Mesendoderm (in vitro differentiated cells): ENCODE measurements at regions not wholly inside any gene's neighbourhood (a gene's known extent, or its start where the extent isn't known, plus 50 kb on each side); places are given as distances from the start of the nearest gene placed in this dataset.

ENCODE experiments used
- DNase-seq: peaks from one replicate; pipeline ENCODE4 v3.0.0; 2013
- H2AK5ac ChIP-seq: 2 replicates; pipeline ENCODE4 v1.6.1; 2013; ENCODE audit warnings: low read length, inconsistent platforms
- H2BK120ac ChIP-seq: 2 replicates; pipeline ENCODE4 v1.6.1; 2013; ENCODE audit warnings: low read depth, mild to moderate bottlenecking, low read length, moderate library complexity, mixed read lengths
- H2BK15ac ChIP-seq: replicated peaks from 2 replicates; pipeline ENCODE4 v1.6.1; 2013; ENCODE audit warnings: low read depth, mild to moderate bottlenecking, moderate library complexity
- H2BK5ac ChIP-seq: 2 replicates; pipeline ENCODE4 v1.6.1; 2013; ENCODE audit warnings: low read length, inconsistent platforms
- H3K18ac ChIP-seq: 2 replicates; pipeline ENCODE4 v1.6.1; 2013; ENCODE audit warnings: mild to moderate bottlenecking, low read length, mixed read lengths
- H3K23ac ChIP-seq: one replicate; pipeline ENCODE4 v1.6.1; 2013; ENCODE audit warnings: low read length
- H3K27ac ChIP-seq: 2 replicates; pipeline ENCODE4 v1.5.1; 2013; ENCODE audit warnings: low read depth, mild to moderate bottlenecking, inconsistent platforms, low read length, moderate library complexity
- H3K27me3 ChIP-seq: 2 replicates; pipeline ENCODE4 v1.6.1; 2013; ENCODE audit warnings: low read length, control low read depth, mild to moderate bottlenecking, inconsistent platforms; ENCODE audit not compliant: insufficient read depth, poor library complexity
- H3K36me3 ChIP-seq: 2 replicates; pipeline ENCODE4 v1.6.1; 2013; ENCODE audit warnings: low read length, inconsistent platforms; ENCODE audit not compliant: control insufficient read depth, insufficient read depth
- H3K4ac ChIP-seq: one replicate; pipeline ENCODE4 v1.6.1; 2013; ENCODE audit warnings: low read depth, mild to moderate bottlenecking, low read length, moderate library complexity
- H3K4me1 ChIP-seq: 2 replicates; pipeline ENCODE4 v1.6.1; 2013; ENCODE audit warnings: low read depth, low read length, inconsistent platforms; ENCODE audit not compliant: control insufficient read depth
- H3K4me2 ChIP-seq: 2 replicates; pipeline ENCODE4 v1.6.1; 2013; ENCODE audit warnings: low read length
- H3K4me3 ChIP-seq: 2 replicates; pipeline ENCODE4 v1.5.1; 2013; ENCODE audit warnings: mild to moderate bottlenecking, low read length
- H3K56ac ChIP-seq: one replicate; pipeline ENCODE4 v1.6.1; 2013; ENCODE audit warnings: low read length
- H3K79me1 ChIP-seq: 2 replicates; pipeline ENCODE4 v1.6.1; 2013; ENCODE audit warnings: low read length, inconsistent platforms
- H3K79me2 ChIP-seq: 2 replicates; pipeline ENCODE4 v1.6.1; 2013; ENCODE audit warnings: mild to moderate bottlenecking, low read length; ENCODE audit not compliant: control insufficient read depth, insufficient read depth
- H3K9ac ChIP-seq: 2 replicates; pipeline ENCODE4 v1.6.1; 2013; ENCODE audit warnings: low read length, inconsistent platforms
- H4K5ac ChIP-seq: one replicate; pipeline ENCODE4 v1.6.1; 2013; ENCODE audit warnings: low read length
- H4K8ac ChIP-seq: one replicate; pipeline ENCODE4 v1.6.1; 2013; ENCODE audit warnings: low read depth, mild to moderate bottlenecking, control low read depth, low read length, moderate library complexity
- WGBS: extraction: QIAGEN DNeasy Blood & Tissue Kit; methylation state at CpG from one replicate; pipeline ENCODE4 v1.1.7; 2013; ENCODE audit warnings: low lambda C conversion rate, missing lambda C conversion rate; ENCODE audit not compliant: insufficient coverage; ENCODE audit errors: extremely low coverage; 5-methylcytosine and 5-hydroxymethylcytosine counted together

- Histone ChIP-seq H3K18ac (no peak overlapping the region), H3K4ac (no peak overlapping the region), H2BK5ac (no peak overlapping the region), H3K9ac (no peak overlapping the region), H3K23ac (no peak overlapping the region), H2BK120ac (no peak overlapping the region), H4K8ac (no peak overlapping the region), H2AK5ac (no peak overlapping the region), H3K36me3 (no peaks in the 10 kb centered on the region), H2BK15ac (no peak overlapping the region), H3K4me2 (no peak overlapping the region), H3K27ac (no peak overlapping the region), H3K4me1 (peaks cover 2% of the 10 kb centered on the region), H3K79me2 (no peaks in the 10 kb centered on the region), H4K5ac (no peak overlapping the region), H3K4me3 (no peak overlapping the region), H3K79me1 (no peaks in the 10 kb centered on the region), H3K56ac (no peak overlapping the region), H3K27me3 (no peaks in the 10 kb centered on the region)
- no CpG with 5 or more reads among the region's 12 CpGs for WGBS
- no peak for DNase-seq
These were observed 210.6 kb upstream of the SOX4 start for GRCh38 chr6:21382821-21383449.

GRCh38 chr6:21383450-21384085, 210.0 kb upstream of the SOX4 start:
- no peaks in the 10 kb centered on the region for H3K79me1 ChIP-seq
- no peak for DNase-seq
- WGBS: no CpG with 5 or more reads among the region's 17 CpGs

GRCh38 chr6:21384216-21384615, 209.3 kb upstream of the SOX4 start:
- Histone ChIP-seq H3K27me3 (no peaks in the 10 kb centered on the region), H3K4me3 (no peak overlapping the region), H4K5ac (no peak overlapping the region), H3K56ac (peak overlapping the region; percentile 17), H3K23ac (no peak overlapping the region), H3K4me2 (no peak overlapping the region), H2BK120ac (peak overlapping the region; percentile 38), H3K27ac (no peak overlapping the region), H3K36me3 (no peaks in the 10 kb centered on the region), H3K4me1 (peaks cover 2% of the 10 kb centered on the region), H3K9ac (no peak overlapping the region), H3K4ac (no peak overlapping the region), H2BK5ac (no peak overlapping the region), H3K79me1 (no peaks in the 10 kb centered on the region), H2AK5ac (no peak overlapping the region), H3K18ac (peak overlapping the region; percentile 15), H3K79me2 (no peaks in the 10 kb centered on the region), H4K8ac (no peak overlapping the region), H2BK15ac (no peak overlapping the region)
- WGBS: no CpG with 5 or more reads among the region's 8 CpGs
- DNase-seq: no peak

More at GRCh38 chr6:21383450-21384085, 210.0 kb upstream of the SOX4 start:
- Histone ChIP-seq H2AK5ac (peak overlapping the region; percentile 37), H3K4me3 (no peak overlapping the region), H3K9ac (no peak overlapping the region), H4K5ac (no peak overlapping the region), H3K4ac (no peak overlapping the region), H3K36me3 (no peaks in the 10 kb centered on the region), H2BK120ac (no peak overlapping the region), H3K79me2 (no peaks in the 10 kb centered on the region), H3K18ac (no peak overlapping the region), H4K8ac (no peak overlapping the region), H3K23ac (no peak overlapping the region), H2BK15ac (no peak overlapping the region), H2BK5ac (no peak overlapping the region), H3K4me2 (no peak overlapping the region), H3K27ac (no peak overlapping the region), H3K56ac (no peak overlapping the region), H3K27me3 (no peaks in the 10 kb centered on the region), H3K4me1 (peaks cover 2% of the 10 kb centered on the region)

- WGBS: no CpG with 5 or more reads among the region's 2 CpGs
- DNase-seq: peak; percentile 97
These were observed 206.8 kb upstream of the SOX4 start for GRCh38 chr6:21386744-21387143.

GRCh38 chr6:21390532-21391213, 202.9 kb upstream of the SOX4 start:
- Histone ChIP-seq H3K4ac (no peak overlapping the region), H3K4me1 (peaks cover 6% of the 10 kb centered on the region), H4K8ac (no peak overlapping the region), H3K27me3 (no peaks in the 10 kb centered on the region), H3K4me3 (no peak overlapping the region), H3K56ac (no peak overlapping the region), H2BK5ac (no peak overlapping the region), H2BK120ac (no peak overlapping the region), H2AK5ac (no peak overlapping the region), H3K23ac (no peak overlapping the region), H4K5ac (no peak overlapping the region), H3K79me1 (no peaks in the 10 kb centered on the region), H3K9ac (no peak overlapping the region), H3K36me3 (no peaks in the 10 kb centered on the region), H3K79me2 (no peaks in the 10 kb centered on the region), H3K4me2 (no peak overlapping the region), H3K18ac (no peak overlapping the region), H2BK15ac (no peak overlapping the region), H3K27ac (no peak overlapping the region)
- no peak for DNase-seq
- no CpG with 5 or more reads among the region's 5 CpGs for WGBS

More at GRCh38 chr6:21386744-21387143, 206.8 kb upstream of the SOX4 start:
- Histone ChIP-seq H3K27ac (peak overlapping the region; percentile 41), H3K4me3 (no peak overlapping the region), H3K23ac (no peak overlapping the region), H3K36me3 (no peaks in the 10 kb centered on the region), H3K4me2 (no peak overlapping the region), H3K9ac (no peak overlapping the region), H2BK5ac (no peak overlapping the region), H3K27me3 (no peaks in the 10 kb centered on the region), H4K8ac (no peak overlapping the region), H3K4me1 (peaks cover 2% of the 10 kb centered on the region), H4K5ac (no peak overlapping the region), H2BK120ac (no peak overlapping the region), H3K18ac (no peak overlapping the region), H3K79me2 (no peaks in the 10 kb centered on the region), H2BK15ac (no peak overlapping the region), H2AK5ac (no peak overlapping the region), H3K4ac (no peak overlapping the region), H3K79me1 (no peaks in the 10 kb centered on the region), H3K56ac (no peak overlapping the region)
